A673 (cell line): ENCODE measurements at regions not wholly inside any gene's neighbourhood (a gene's known extent, or its start where the extent isn't known, plus 50 kb on each side); places are given as distances from the start of the nearest gene placed in this dataset.

Experiments used
- EZH2 ChIP-seq: fragments of 200-600 bp; sonication (generic); IDR thresholded peaks from 2 replicates; pipeline ENCODE4 v1.6.1; 2017; ENCODE audit warnings: borderline replicate concordance, low read depth, mild to moderate bottlenecking, mixed read lengths, antibody characterized with exemption, low read length; ENCODE audit not compliant: poor library complexity, severe bottlenecking
- TF ChIP-seq, protein P1 (sequence below): fragments of 300-800, 200-600 bp; sonication (generic); conservative IDR thresholded peaks from 2 replicates; pipeline ENCODE4 v1.5.1; 2017; ENCODE audit warnings: low read depth, mild to moderate bottlenecking, antibody characterized with exemption, low read length, moderate library complexity, mixed read lengths

DNA sequence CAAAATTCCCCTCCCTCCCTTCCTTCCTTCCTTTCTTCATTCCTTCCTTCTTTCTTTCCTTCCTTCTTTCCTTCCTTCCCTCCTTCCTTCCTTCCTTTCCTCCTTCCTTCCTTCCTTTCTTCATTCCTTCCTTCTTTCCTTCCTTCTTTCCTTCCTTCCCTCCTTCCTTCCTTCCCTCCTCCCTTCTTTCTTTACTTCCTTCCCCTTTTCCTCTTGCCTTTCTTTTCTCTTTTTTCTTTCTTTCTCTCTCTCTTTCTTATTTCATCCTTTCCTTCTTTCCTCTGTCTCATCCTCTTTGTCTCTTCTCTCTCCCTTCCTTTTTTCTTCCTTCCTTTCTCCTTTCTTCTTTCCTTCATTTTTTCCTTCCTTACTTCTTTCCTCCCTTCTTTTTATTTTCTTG is 171.9 kb upstream of the BRINP3 start:
- TF ChIP-seq, protein P1, sequence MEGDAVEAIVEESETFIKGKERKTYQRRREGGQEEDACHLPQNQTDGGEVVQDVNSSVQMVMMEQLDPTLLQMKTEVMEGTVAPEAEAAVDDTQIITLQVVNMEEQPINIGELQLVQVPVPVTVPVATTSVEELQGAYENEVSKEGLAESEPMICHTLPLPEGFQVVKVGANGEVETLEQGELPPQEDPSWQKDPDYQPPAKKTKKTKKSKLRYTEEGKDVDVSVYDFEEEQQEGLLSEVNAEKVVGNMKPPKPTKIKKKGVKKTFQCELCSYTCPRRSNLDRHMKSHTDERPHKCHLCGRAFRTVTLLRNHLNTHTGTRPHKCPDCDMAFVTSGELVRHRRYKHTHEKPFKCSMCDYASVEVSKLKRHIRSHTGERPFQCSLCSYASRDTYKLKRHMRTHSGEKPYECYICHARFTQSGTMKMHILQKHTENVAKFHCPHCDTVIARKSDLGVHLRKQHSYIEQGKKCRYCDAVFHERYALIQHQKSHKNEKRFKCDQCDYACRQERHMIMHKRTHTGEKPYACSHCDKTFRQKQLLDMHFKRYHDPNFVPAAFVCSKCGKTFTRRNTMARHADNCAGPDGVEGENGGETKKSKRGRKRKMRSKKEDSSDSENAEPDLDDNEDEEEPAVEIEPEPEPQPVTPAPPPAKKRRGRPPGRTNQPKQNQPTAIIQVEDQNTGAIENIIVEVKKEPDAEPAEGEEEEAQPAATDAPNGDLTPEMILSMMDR = no peak
- no peak for TF ChIP-seq EZH2
